GM21723 (cell line): ENCODE measurements at regions not wholly inside any gene's neighbourhood (a gene's known extent, or its start where the extent isn't known, plus 50 kb on each side); places are given as distances from the start of the nearest gene placed in this dataset.
"Not testable (repeated sequence)": the region's sequence is repeated elsewhere in the genome, so short reads cannot be mapped to it uniquely, and the experiment has no call there.

Experiments
- ATAC-seq: cut with Tn5 transposase; IDR thresholded peaks from one replicate; pipeline ENCODE4 v1.9.1; 2021; ENCODE audit warnings: mild to moderate bottlenecking, moderate library complexity; ENCODE audit not compliant: unreplicated experiment

DNA sequence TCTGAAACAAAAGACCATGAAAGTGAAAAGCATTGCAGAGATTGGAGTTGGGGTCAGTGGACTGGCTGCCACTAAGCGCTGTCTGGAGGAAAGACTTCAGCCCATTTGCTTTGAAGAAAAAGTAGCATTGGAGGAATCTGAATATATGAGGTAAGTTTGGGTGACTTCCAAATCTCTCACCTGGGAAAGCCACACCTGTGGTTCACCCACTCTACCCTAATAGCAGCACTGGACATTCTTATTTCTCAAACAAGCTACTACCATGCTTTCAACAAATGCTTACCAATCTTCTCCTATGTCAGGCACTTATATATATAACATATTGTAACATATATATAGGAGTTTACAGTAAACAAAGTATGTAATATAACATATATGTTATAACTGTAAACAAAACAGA lies 76.0 kb upstream of the POGK start:
- no peak for ATAC-seq

DNA sequence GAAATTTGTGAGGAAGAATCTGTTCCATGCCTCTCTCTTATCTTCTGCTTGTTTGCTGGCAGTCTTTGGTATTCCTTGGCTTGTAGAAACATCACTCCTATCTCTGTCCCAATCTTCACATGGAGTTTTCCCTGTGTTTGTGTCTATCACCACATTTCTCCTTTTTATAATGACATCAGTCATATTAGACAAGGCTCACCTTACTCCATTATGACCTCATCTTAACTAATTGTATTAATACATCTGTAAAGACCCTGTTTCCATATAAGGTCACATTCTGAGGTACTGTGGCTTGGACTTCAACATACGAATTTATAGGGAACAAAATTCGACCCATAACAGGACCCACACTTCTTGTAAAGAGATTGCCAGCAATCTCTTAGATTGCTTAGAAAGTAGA lies 72.3 kb upstream of the POGK start:
- no peak for ATAC-seq

DNA sequence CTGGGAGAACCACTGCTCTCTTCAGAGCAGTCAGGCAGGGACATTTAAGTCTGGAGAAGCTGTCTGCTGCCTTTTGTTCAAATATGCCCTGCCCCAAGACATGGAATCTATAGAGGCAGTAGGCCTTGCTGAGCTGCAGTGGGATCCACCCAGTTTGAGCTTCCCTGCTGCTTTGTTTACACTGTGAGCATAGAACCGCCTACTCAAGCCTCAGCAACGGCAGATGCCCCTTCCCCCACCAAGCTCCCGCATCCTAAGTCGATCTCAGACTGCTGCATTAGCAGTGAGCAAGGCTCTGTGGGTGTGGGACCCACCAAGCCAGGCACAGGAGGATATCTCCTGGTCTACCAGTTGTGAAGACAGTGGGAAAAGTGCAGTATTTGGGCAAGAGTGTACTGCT lies 54.6 kb upstream of the POGK start:
- not testable (repeated sequence) for ATAC-seq

DNA sequence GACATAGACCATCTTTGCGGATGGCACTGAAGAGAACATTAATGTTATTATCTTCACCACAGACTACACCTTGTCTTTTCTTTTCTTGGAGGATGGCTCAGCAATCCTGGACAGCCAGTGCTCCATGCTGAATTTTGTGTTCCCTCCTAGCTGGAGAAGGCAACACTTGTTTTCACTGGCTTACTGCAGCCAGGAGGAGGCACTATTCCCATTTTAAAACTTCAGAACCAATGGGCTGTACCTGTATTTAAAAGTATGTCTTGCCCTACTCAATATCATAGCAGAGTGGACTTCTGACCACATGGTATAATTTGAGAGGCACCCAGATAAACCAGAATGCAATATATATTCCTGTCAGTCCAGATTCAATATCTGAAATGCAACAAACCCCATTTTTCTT lies 53.3 kb upstream of the POGK start:
- ATAC-seq, result no peak

DNA sequence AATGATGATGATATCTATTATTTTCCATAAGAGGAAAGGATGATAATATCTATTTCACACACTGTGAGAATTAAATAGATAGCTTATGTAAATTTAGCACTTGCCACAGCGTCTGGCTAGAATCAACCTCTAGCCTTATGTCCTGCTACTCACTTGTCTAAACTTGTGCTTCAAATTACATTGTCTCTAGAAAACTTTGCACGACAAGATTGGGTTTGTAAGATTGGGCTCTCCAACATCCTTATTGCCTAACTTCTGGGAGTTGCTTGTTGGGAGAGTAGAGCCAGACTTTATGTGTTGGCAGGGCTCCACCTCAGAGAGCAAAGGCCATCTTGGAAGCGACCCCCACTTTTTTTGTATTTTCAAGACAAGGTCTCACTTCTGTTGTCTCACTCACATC lies 50.0 kb upstream of the POGK start:
- ATAC-seq, result no peak
